ENCODE measurements at regions not wholly inside any gene's neighbourhood (a gene's known extent, or its start where the extent isn't known, plus 50 kb on each side); places are given as distances from the start of the nearest gene placed in this dataset.

- no peak overlapping the region for H3K27ac ChIP-seq (replicated peaks)
- H3K27me3 ChIP-seq (ENCODE audit: insufficient read depth, poor library complexity, severe bottlenecking), result no peaks in the 10 kb centered on the region
- DNase-seq (ENCODE audit: low read depth in 1 of 2, low spot score in 1 of 2), result no peak
- no peak overlapping the region for H3K4me3 ChIP-seq (replicated peaks; ENCODE audit: insufficient read depth, low read length)
- TF ChIP-seq POLR2AphosphoS5 (IDR thresholded peaks at IDR 0.05; ENCODE audit: low read depth) (no peak), SPI1 (IDR thresholded peaks at IDR 0.05; ENCODE audit: borderline replicate concordance, low read depth) (no peak), REST (IDR thresholded peaks at IDR 0.05; ENCODE audit: insufficient replicate concordance, low read depth) (no peak), CTCF (IDR thresholded peaks at IDR 0.05; ENCODE audit: insufficient read depth, low read length) (no peak), GABPA (IDR thresholded peaks at IDR 0.05; ENCODE audit: low read depth) (no peak)
Measured at GRCh38 chr7:124399941-124400340, 365.7 kb downstream of the GPR37 start.

GRCh38 chr7:124398937-124399552, 366.2 kb upstream of the TMEM229A start:
- Histone ChIP-seq H3K27ac (replicated peaks) (no peak overlapping the region), H3K27me3 (ENCODE audit: insufficient read depth, poor library complexity, severe bottlenecking) (no peaks in the 10 kb centered on the region), H3K4me3 (replicated peaks; ENCODE audit: insufficient read depth, low read length) (no peak overlapping the region)
- TF ChIP-seq POLR2AphosphoS5 (IDR thresholded peaks at IDR 0.05; ENCODE audit: low read depth) (no peak), REST (IDR thresholded peaks at IDR 0.05; ENCODE audit: insufficient replicate concordance, low read depth) (no peak), SPI1 (IDR thresholded peaks at IDR 0.05; ENCODE audit: borderline replicate concordance, low read depth) (no peak), CTCF (IDR thresholded peaks at IDR 0.05; ENCODE audit: insufficient read depth, low read length) (no peak), GABPA (IDR thresholded peaks at IDR 0.05; ENCODE audit: low read depth) (no peak)
- DNase-seq (ENCODE audit: low read depth in 1 of 2, low spot score in 1 of 2), result no peak

- DNase-seq (ENCODE audit: low read depth in 1 of 2, low spot score in 1 of 2), result no peak
- no peak overlapping the region for H3K4me3 ChIP-seq (replicated peaks; ENCODE audit: insufficient read depth, low read length)
- TF ChIP-seq SPI1 (IDR thresholded peaks at IDR 0.05; ENCODE audit: borderline replicate concordance, low read depth) (no peak), POLR2AphosphoS5 (IDR thresholded peaks at IDR 0.05; ENCODE audit: low read depth) (no peak), CTCF (IDR thresholded peaks at IDR 0.05; ENCODE audit: insufficient read depth, low read length) (no peak), REST (IDR thresholded peaks at IDR 0.05; ENCODE audit: insufficient replicate concordance, low read depth) (no peak), GABPA (IDR thresholded peaks at IDR 0.05; ENCODE audit: low read depth) (no peak)
- no peaks in the 10 kb centered on the region for H3K27me3 ChIP-seq (ENCODE audit: insufficient read depth, poor library complexity, severe bottlenecking)
- H3K27ac ChIP-seq (replicated peaks), result no peak overlapping the region
Measured at GRCh38 chr7:124397134-124397533, 364.3 kb upstream of the TMEM229A start.

Data from HL-60 (cell line).